Adipocyte (in vitro differentiated cells): ENCODE measurements at regions not wholly inside any gene's neighbourhood (a gene's known extent, or its start where the extent isn't known, plus 50 kb on each side); places are given as distances from the start of the nearest gene placed in this dataset.

Experiments used
- DNase-seq: peaks from one replicate; pipeline ENCODE4 v3.0.0-alpha.2; 2015; ENCODE audit warnings: low read depth
- H3K27me3 ChIP-seq: replicated peaks from 2 replicates; pipeline ENCODE4 v1.7.0; 2013; ENCODE audit warnings: mild to moderate bottlenecking, low read length, moderate library complexity; ENCODE audit not compliant: control insufficient read depth, insufficient read depth
- H3K36me3 ChIP-seq: 2 replicates; pipeline ENCODE4 v1.7.0; 2013; ENCODE audit warnings: low read length, mild to moderate bottlenecking, moderate library complexity; ENCODE audit not compliant: control insufficient read depth, insufficient read depth, severe bottlenecking
- H3K4me1 ChIP-seq: 2 replicates; pipeline ENCODE4 v1.7.0; 2013; ENCODE audit warnings: mild to moderate bottlenecking, low read length, moderate library complexity; ENCODE audit not compliant: control insufficient read depth, insufficient read depth
- H3K4me3 ChIP-seq: 2 replicates; pipeline ENCODE4 v1.7.0; 2013; ENCODE audit warnings: mild to moderate bottlenecking, low read length, moderate library complexity
- H3K9ac ChIP-seq: 2 replicates; pipeline ENCODE4 v1.7.0; 2013; ENCODE audit warnings: mild to moderate bottlenecking, low read length, moderate library complexity
- H3K9me3 ChIP-seq: 2 replicates; pipeline ENCODE4 v1.7.0; 2013; ENCODE audit warnings: mild to moderate bottlenecking, low read length, moderate library complexity; ENCODE audit not compliant: control insufficient read depth

DNA sequence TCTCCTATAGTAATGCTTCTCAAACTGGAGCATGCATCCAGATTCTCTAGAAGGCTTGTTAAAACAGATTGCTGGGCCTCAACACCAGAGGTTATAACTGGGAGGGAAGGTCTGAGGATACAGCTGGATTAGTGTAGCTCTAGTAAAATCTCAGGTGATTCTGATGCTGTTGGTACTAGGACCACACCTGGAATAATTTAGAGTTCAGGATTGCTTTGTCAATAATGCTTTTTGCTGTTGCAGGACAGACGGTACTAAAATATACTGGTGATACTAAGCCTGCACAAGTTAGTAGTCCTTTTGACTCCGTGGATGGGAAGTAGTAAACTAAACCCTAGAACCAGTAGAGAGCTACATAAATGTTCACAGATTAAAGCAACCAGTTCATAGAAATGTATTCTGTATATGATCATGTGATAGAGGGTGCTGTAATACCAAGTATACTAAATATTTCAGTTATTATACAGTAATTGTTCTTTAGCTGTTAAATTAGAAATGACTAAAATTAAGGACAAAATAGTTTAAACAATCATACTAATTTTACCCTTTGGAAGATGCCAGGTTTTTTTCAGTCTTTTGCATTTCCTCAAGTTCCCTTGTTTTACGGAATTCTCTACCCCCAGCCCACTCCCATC lies 258.2 kb upstream of the STARD13 start:
- H3K4me3 ChIP-seq = peak overlapping the region; percentile 86
- no peaks in the 10 kb centered on the region for H3K27me3 ChIP-seq
- H3K9me3 ChIP-seq = no peaks in the 10 kb centered on the region
- peak; percentile 27 for DNase-seq
- H3K4me1 ChIP-seq = peaks cover 32% of the 10 kb centered on the region
- no peaks in the 10 kb centered on the region for H3K36me3 ChIP-seq
- peak overlapping the region; percentile 97 for H3K9ac ChIP-seq

GRCh38 chr13:33544308-33544707 lies 258.8 kb upstream of the STARD13 start:
- Histone ChIP-seq H3K4me1 (peaks cover 32% of the 10 kb centered on the region), H3K36me3 (no peaks in the 10 kb centered on the region), H3K4me3 (no peak overlapping the region), H3K9ac (peak overlapping the region; percentile 40), H3K27me3 (no peaks in the 10 kb centered on the region), H3K9me3 (no peaks in the 10 kb centered on the region)
- DNase-seq = no peak

DNA sequence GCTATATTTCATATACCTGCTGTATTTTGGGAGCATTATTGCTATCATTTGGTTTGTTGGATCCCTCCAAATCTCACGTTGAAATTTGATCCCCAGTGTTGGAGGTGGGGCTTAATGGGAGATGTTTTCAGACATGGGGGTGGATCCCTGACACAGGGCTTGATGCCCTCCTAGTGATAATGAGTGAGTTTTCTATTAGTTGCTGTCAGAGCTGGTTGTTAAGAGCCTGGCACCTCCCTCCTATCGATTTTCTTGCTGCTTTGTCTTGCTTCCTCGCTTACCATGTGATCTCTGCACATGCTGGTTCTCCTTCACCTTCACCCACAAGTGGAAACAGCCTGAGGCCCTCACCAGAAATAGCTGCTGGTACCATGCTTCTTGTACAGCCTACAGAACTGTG lies 259.9 kb upstream of the STARD13 start:
- no peaks in the 10 kb centered on the region for H3K9me3 ChIP-seq
- H3K36me3 ChIP-seq = no peaks in the 10 kb centered on the region
- no peak overlapping the region for H3K4me3 ChIP-seq
- DNase-seq = no peak
- peaks cover 32% of the 10 kb centered on the region for H3K4me1 ChIP-seq
- H3K27me3 ChIP-seq = no peaks in the 10 kb centered on the region
- no peak overlapping the region for H3K9ac ChIP-seq

- Histone ChIP-seq H3K4me3 (no peak overlapping the region), H3K36me3 (no peaks in the 10 kb centered on the region), H3K9ac (no peak overlapping the region), H3K4me1 (peaks cover 19% of the 10 kb centered on the region), H3K27me3 (no peaks in the 10 kb centered on the region), H3K9me3 (no peaks in the 10 kb centered on the region)
- peak; percentile 37 for DNase-seq
These were observed 261.5 kb upstream of the STARD13 start for GRCh38 chr13:33547035-33547434.

DNA sequence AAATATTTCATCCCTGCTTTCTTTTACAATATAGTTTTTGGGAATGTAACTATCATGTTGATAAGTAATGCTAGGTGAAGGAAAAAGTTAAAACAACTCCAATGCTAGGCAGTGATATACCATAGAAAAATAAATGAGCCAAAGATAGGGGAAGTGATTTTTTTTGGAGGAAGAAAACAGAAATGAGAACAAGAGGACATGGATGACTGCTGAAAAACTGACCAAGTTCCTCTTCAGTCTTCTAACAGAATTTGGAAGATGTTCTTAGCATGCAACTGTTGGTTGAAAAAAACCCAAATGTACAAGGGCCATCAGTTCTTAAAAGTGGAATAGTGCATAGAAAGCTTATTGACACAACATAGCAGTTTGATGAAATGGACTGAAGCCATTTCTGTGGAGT lies 262.5 kb upstream of the STARD13 start:
- no peaks in the 10 kb centered on the region for H3K9me3 ChIP-seq
- H3K4me1 ChIP-seq = peaks cover 18% of the 10 kb centered on the region
- H3K9ac ChIP-seq = no peak overlapping the region
- H3K36me3 ChIP-seq = no peaks in the 10 kb centered on the region
- no peak for DNase-seq
- no peak overlapping the region for H3K4me3 ChIP-seq
- no peaks in the 10 kb centered on the region for H3K27me3 ChIP-seq

DNA sequence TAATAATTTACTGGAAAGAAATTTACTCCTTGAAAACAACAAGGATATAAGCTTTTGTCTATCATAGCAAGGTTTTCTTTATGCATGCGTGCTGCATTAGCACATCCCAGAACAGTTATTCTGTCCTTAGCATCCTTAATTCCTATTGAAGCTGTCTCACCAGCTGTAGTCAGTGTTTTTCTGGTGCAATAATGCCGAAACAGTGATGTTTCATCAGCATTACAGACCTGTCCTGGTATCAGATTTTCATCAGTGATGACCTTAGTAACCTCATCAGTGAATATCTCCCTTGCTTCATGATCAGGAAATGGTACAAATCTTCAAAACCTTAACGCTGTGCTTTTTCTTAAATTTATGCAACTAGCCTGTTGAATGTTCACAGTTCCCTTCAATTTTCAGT lies 264.7 kb upstream of the STARD13 start:
- Histone ChIP-seq H3K4me3 (no peak overlapping the region), H3K9me3 (no peaks in the 10 kb centered on the region)
- DNase-seq = no peak

DNA sequence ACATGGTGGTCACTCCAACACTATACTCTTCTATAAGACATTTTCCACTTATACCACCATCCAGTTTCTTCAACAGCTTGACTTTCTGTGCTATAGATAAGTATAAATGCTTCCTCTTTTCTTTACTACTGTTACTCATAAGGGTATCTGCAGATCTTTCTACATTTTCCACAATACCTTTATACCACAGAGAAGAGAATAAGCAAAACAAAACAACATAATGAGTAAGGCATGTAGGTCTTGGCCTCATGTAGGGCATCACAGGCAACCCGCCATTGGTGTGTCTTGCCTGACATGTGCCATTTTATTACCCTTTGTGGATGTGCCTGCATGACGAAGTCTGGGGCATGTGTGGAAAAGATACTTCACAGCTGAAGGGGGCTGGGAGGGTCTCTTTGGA lies 265.3 kb upstream of the STARD13 start:
- Histone ChIP-seq H3K9me3 (no peaks in the 10 kb centered on the region), H3K36me3 (no peaks in the 10 kb centered on the region), H3K9ac (no peak overlapping the region), H3K27me3 (no peaks in the 10 kb centered on the region), H3K4me3 (no peak overlapping the region), H3K4me1 (peaks cover 3% of the 10 kb centered on the region)
- DNase-seq = no peak

More for the DNA sequence above, 264.7 kb upstream of the STARD13 start:
- no peaks in the 10 kb centered on the region for H3K27me3 ChIP-seq
- H3K36me3 ChIP-seq = no peaks in the 10 kb centered on the region
- peaks cover 3% of the 10 kb centered on the region for H3K4me1 ChIP-seq
- H3K9ac ChIP-seq = no peak overlapping the region

- Histone ChIP-seq H3K9me3 (no peaks in the 10 kb centered on the region), H3K4me1 (no peaks in the 10 kb centered on the region), H3K36me3 (no peaks in the 10 kb centered on the region), H3K27me3 (no peaks in the 10 kb centered on the region), H3K9ac (no peak overlapping the region), H3K4me3 (no peak overlapping the region)
- DNase-seq = peak; percentile 32
These were observed 262.8 kb upstream of the RFC3 start for GRCh38 chr13:33554919-33555791.

- Histone ChIP-seq H3K4me3 (no peak overlapping the region), H3K27me3 (no peaks in the 10 kb centered on the region), H3K4me1 (peaks cover 13% of the 10 kb centered on the region), H3K9ac (no peak overlapping the region), H3K9me3 (no peaks in the 10 kb centered on the region), H3K36me3 (no peaks in the 10 kb centered on the region)
- DNase-seq = no peak
These were observed 261.1 kb upstream of the RFC3 start for GRCh38 chr13:33556828-33557227.

DNA sequence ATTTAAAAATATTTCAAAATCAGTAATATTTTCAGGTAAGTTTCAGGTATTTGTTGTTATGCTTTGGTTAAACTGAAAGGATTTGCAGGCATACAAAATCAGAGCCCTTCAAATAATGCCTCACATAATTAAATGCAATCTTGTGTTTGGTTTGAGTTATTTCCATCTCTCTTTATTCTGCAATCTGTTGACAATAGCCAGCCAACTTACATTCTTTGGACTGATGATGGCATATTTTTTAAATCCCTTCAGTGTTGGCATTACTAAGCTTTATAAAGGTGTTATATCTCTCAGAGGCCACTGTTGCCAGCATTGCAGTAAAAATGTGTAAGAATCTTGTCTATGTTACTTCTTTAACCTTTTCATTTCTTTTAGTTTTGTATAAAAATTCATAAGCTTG lies 257.2 kb upstream of the RFC3 start:
- H3K9me3 ChIP-seq = no peaks in the 10 kb centered on the region
- peak; percentile 63 for DNase-seq
- no peak overlapping the region for H3K9ac ChIP-seq
- H3K36me3 ChIP-seq = no peaks in the 10 kb centered on the region
- H3K27me3 ChIP-seq = no peaks in the 10 kb centered on the region
- H3K4me3 ChIP-seq = no peak overlapping the region
- H3K4me1 ChIP-seq = peaks cover 13% of the 10 kb centered on the region

DNA sequence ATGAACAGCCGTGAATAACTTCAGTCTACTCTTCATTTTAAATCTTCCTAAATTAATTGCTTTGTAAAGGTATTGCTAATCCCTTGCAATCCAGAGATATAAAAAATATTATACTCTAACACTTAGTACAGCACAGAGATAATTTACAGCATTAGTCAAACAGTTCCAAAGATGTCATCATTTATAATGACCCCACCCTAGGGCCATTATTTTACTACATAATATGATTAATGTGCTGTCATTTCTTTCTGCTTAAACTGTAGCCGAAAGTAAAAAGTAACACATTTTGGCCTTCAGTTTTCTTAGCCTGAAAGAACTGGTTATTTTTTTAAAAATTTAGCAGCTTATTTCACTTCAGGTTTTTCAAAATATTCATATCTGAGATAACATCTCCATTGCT lies 256.3 kb upstream of the RFC3 start:
- H3K4me3 ChIP-seq = no peak overlapping the region
- no peaks in the 10 kb centered on the region for H3K27me3 ChIP-seq
- peaks cover 13% of the 10 kb centered on the region for H3K4me1 ChIP-seq
- H3K9ac ChIP-seq = no peak overlapping the region
- no peaks in the 10 kb centered on the region for H3K36me3 ChIP-seq
- H3K9me3 ChIP-seq = no peaks in the 10 kb centered on the region
- no peak for DNase-seq
